ENCODE measurements at regions not wholly inside any gene's neighbourhood (a gene's known extent, or its start where the extent isn't known, plus 50 kb on each side); places are given as distances from the start of the nearest gene placed in this dataset.

- DNase-seq, result no peak
- TF ChIP-seq CTCF (IDR thresholded peaks at IDR 0.05; ENCODE audit: low read depth, low read length), result no peak
- H3K27ac ChIP-seq, result no peak overlapping the region
Observed at GRCh38 chr11:129324533-129325175, 51.0 kb upstream of the BARX2 start.

GRCh38 chr11:129323896-129324502, 51.6 kb upstream of the BARX2 start:
- no peak for DNase-seq
- TF ChIP-seq CTCF (IDR thresholded peaks at IDR 0.05; ENCODE audit: low read depth, low read length), result no peak
- Histone ChIP-seq H3K27ac (no peak overlapping the region), H3K27me3 (ENCODE audit: insufficient read depth, low read depth, severe bottlenecking) (no peaks in the 10 kb centered on the region), H3K9me3 (ENCODE audit: severe bottlenecking) (no peaks in the 10 kb centered on the region), H3K36me3 (no peaks in the 10 kb centered on the region), H3K4me3 (ENCODE audit: low read depth, low read length) (no peak overlapping the region)

More at GRCh38 chr11:129324533-129325175, 51.0 kb upstream of the BARX2 start:
- Histone ChIP-seq H3K27me3 (ENCODE audit: insufficient read depth, low read depth, severe bottlenecking) (no peaks in the 10 kb centered on the region), H3K36me3 (no peaks in the 10 kb centered on the region), H3K4me3 (ENCODE audit: low read depth, low read length) (no peak overlapping the region), H3K9me3 (ENCODE audit: severe bottlenecking) (no peaks in the 10 kb centered on the region)

DNA sequence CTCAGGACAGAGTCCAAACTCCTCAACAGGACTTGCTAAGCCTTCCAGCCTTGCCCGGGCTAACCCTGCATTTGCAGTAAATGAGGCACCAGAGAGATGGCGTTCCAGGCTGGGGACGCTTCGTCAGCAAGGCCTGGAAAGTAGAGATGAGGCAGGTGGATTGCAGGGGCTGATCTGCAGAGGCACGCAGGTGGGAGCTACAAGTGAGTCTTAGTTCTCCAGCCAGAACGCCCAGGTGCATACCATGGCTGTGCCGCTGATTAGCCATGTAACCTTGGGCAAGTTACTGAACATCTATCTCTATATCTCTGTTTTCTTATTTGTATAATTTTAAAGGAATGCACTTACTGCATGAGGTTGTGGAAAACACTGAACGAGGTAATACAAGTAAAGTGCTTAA, 52.7 kb upstream of the BARX2 start:
- Histone ChIP-seq H3K4me3 (ENCODE audit: low read depth, low read length) (no peak overlapping the region), H3K9me3 (ENCODE audit: severe bottlenecking) (no peaks in the 10 kb centered on the region), H3K27ac (no peak overlapping the region), H3K27me3 (ENCODE audit: insufficient read depth, low read depth, severe bottlenecking) (no peaks in the 10 kb centered on the region), H3K36me3 (no peaks in the 10 kb centered on the region)
- TF ChIP-seq CTCF (IDR thresholded peaks at IDR 0.05; ENCODE audit: low read depth, low read length), result no peak
- peak; percentile 30 for DNase-seq

GRCh38 chr11:129321076-129321475, 54.6 kb upstream of the BARX2 start:
- Histone ChIP-seq H3K9me3 (ENCODE audit: severe bottlenecking) (no peaks in the 10 kb centered on the region), H3K27ac (no peak overlapping the region), H3K36me3 (no peaks in the 10 kb centered on the region), H3K4me3 (ENCODE audit: low read depth, low read length) (no peak overlapping the region), H3K27me3 (ENCODE audit: insufficient read depth, low read depth, severe bottlenecking) (no peaks in the 10 kb centered on the region)
- TF ChIP-seq CTCF (IDR thresholded peaks at IDR 0.05; ENCODE audit: low read depth, low read length), result no peak
- no peak for DNase-seq

DNA sequence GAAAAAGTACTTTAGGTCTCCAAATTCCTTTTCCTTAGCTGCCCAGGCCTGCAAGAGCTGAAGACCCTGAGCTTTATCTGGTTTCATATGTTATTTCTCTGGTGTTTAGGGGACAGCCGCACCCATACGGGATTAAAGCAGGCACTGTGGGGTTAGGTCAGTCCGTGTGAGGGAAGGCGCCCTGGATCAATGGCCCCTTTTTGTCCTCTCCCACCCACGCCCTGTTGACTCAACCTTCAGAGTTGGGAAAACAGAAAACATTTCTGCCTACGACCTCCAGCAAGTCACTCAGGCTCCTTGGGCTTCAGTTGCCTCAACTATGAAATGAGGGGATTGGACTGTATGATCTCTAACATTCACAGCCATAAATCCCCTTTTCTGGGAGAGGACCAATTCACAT, 55.2 kb upstream of the BARX2 start:
- Histone ChIP-seq H3K27ac (no peak overlapping the region), H3K4me3 (ENCODE audit: low read depth, low read length) (no peak overlapping the region), H3K27me3 (ENCODE audit: insufficient read depth, low read depth, severe bottlenecking) (no peaks in the 10 kb centered on the region), H3K36me3 (no peaks in the 10 kb centered on the region), H3K9me3 (ENCODE audit: severe bottlenecking) (no peaks in the 10 kb centered on the region)
- no peak for TF ChIP-seq CTCF (IDR thresholded peaks at IDR 0.05; ENCODE audit: low read depth, low read length)
- DNase-seq, result no peak

DNA sequence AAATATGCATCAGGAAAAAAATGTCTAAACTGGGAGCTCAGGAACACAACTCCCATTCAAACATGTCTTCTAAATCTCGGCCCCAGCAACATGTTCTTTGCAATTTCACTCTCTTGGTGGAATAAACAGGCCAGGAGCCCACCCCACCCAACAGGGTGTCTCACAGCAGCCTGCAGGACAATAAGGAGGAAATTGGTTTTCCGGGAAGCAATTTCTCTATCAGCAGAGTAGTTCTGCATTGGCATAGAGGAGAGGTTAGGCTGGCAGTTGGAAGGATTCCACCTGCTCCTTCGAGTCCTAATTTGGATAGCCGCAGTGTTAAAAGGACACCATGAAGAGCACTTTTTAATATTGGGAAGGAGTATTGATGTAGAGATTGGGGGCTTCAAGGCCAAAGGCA, 55.9 kb upstream of the BARX2 start:
- H3K36me3 ChIP-seq, result no peaks in the 10 kb centered on the region
- H3K9me3 ChIP-seq (ENCODE audit: severe bottlenecking), result no peaks in the 10 kb centered on the region
- H3K4me3 ChIP-seq (ENCODE audit: low read depth, low read length), result no peak overlapping the region
- no peak overlapping the region for H3K27ac ChIP-seq
- DNase-seq, result no peak
- no peak for TF ChIP-seq CTCF (IDR thresholded peaks at IDR 0.05; ENCODE audit: low read depth, low read length)
- no peaks in the 10 kb centered on the region for H3K27me3 ChIP-seq (ENCODE audit: insufficient read depth, low read depth, severe bottlenecking)

Measured in WERI-Rb-1 (cell line).